SK-N-MC (cell line): ENCODE measurements at regions not wholly inside any gene's neighbourhood (a gene's known extent, or its start where the extent isn't known, plus 50 kb on each side); places are given as distances from the start of the nearest gene placed in this dataset.
"Not testable (repeated sequence)": the region's sequence is repeated elsewhere in the genome, so short reads cannot be mapped to it uniquely, and the experiment has no call there.

Source experiments
- EZH2 ChIP-seq: fragments of 200-600 bp; sonication (generic); IDR thresholded peaks from one replicate; pipeline ENCODE4 v1.6.1; 2017; ENCODE audit warnings: antibody characterized with exemption
- FOXP2 ChIP-seq: optimal IDR thresholded peaks from 2 replicates; pipeline ENCODE3; 2011; ENCODE audit warnings: mild to moderate bottlenecking, moderate library complexity; ENCODE audit not compliant: insufficient read depth; ENCODE audit errors: extremely low read length, control extremely low read depth
- POLR2AphosphoS5 ChIP-seq: IDR thresholded peaks from 2 replicates; pipeline ENCODE4 v1.6.1; 2012; ENCODE audit warnings: mild to moderate bottlenecking, low read depth, low read length, borderline replicate concordance

GRCh38 chr6:77087794-77088318, 375.4 kb downstream of the HTR1B start:
- not testable (repeated sequence) for TF ChIP-seq EZH2, POLR2AphosphoS5, FOXP2
